Activated CD8-positive, alpha-beta T cell treated with anti-CD3 and anti-CD28 coated beads for 36 hours (primary cell): ENCODE measurements at regions not wholly inside any gene's neighbourhood (a gene's known extent, or its start where the extent isn't known, plus 50 kb on each side); places are given as distances from the start of the nearest gene placed in this dataset.

Experiments used
- ATAC-seq: fragments of 200-7000 bp; cut with Tn5 transposase; one replicate; pipeline ENCODE4 v1.10.0; 2021; ENCODE audit warnings: mild to moderate bottlenecking, moderate library complexity
- CTCF ChIA-PET: fragments of 350-600 bp; sonication (Branson Sonifier 250); formaldehyde crosslinking; loops from one replicate; lab custom pipeline; 2021; ENCODE audit warnings: antibody characterized with exemption; lab: Charles Lee
- POLR2A ChIA-PET: fragments of 350-600 bp; sonication (Branson Sonifier 250); formaldehyde crosslinking; loops from one replicate; lab custom pipeline; 2021; ENCODE audit warnings: antibody characterized with exemption; lab: Charles Lee
- DNase-seq: peaks from one replicate; pipeline ENCODE4 v3.0.0-alpha.2; 2020
- H3K27ac Mint-ChIP-seq: one replicate; pipeline ENCODE4 v1.8.0; 2021; ENCODE audit warnings: mild to moderate bottlenecking, mixed read lengths
- H3K27me3 Mint-ChIP-seq: one replicate; pipeline ENCODE4 v1.8.0; 2021; ENCODE audit warnings: mixed read lengths
- H3K36me3 Mint-ChIP-seq: one replicate; pipeline ENCODE4 v1.8.0; 2021; ENCODE audit warnings: low read depth, mixed read lengths
- H3K4me1 Mint-ChIP-seq: one replicate; pipeline ENCODE4 v1.8.0; 2021; ENCODE audit warnings: low read depth, mixed read lengths
- H3K4me3 Mint-ChIP-seq: one replicate; pipeline ENCODE4 v1.8.0; 2021; ENCODE audit warnings: mild to moderate bottlenecking, moderate library complexity, mixed read lengths
- H3K9me3 Mint-ChIP-seq: one replicate; pipeline ENCODE4 v1.8.0; 2021; ENCODE audit warnings: mixed read lengths
- CTCF ChIP-seq: fragments of 200-600 bp; IDR thresholded peaks from one replicate; pipeline ENCODE4 v1.8.0; 2022; ENCODE audit warnings: antibody characterized with exemption, mild to moderate bottlenecking
- intact Hi-C: fragments of 100-400 bp; cut with micrococcal nuclease; formaldehyde crosslinking; loops from one replicate; pipeline ENCODE4 v1.10.0; 2022

DNA sequence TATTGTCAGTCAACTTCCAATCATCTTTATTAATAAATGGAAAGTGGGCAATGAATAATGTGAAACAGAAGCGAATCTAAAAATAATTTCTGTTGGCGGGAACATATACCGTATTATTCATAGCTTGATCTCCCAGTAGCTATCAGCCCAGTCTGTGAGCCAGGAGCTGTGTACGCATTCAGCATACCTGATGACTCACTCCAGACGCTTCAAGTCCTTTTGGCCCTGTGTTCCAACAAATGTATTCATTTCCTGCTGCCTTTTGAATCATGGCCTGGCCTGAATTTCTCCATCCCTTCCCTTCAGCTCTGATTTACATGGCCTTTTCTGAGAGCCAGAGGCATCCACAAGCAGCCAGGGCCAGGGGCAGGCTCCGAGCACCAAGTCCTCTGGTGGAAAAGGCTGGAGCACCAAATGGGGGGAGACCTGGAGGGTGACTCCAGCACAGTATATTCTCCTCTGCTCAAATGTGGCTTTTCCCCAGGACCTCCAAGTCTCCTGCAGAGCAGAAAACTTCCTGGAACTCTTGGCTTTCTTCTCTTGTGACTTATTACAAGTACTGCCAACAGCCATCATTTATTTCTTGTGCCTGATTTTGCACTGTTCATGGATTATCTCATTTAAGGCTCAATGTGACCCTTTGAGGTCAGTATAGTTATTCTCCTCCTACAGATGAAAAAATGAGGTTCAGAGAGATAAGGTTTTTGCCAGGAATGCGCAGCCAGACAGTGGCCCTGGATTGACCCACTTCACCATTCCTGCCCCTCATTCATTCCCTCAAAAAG is 108.7 kb downstream of the EN1 start:
- intact Hi-C loops, result no loop called here
- no peaks in the 10 kb centered on the region for H3K4me1 Mint-ChIP-seq
- CTCF ChIA-PET, result no interaction called here
- no peak overlapping the region for H3K27ac Mint-ChIP-seq
- H3K4me3 Mint-ChIP-seq, result no peak overlapping the region
- ATAC-seq (no peak), DNase-seq (no peak)
- TF ChIP-seq CTCF, result no peak
- POLR2A ChIA-PET, result no interaction called here
- H3K27me3 Mint-ChIP-seq, result peaks cover 16% of the 10 kb centered on the region
- H3K36me3 Mint-ChIP-seq, result no peaks in the 10 kb centered on the region
- H3K9me3 Mint-ChIP-seq, result peaks cover 2% of the 10 kb centered on the region

- TF ChIP-seq CTCF, result no peak
- Mint-ChIP-seq H3K27ac (no peak overlapping the region), H3K27me3 (peaks cover 17% of the 10 kb centered on the region), H3K9me3 (peaks cover 2% of the 10 kb centered on the region), H3K4me1 (no peaks in the 10 kb centered on the region), H3K36me3 (no peaks in the 10 kb centered on the region), H3K4me3 (no peak overlapping the region)
- intact Hi-C loops, result no loop called here
- ChIA-PET CTCF (no interaction called here), POLR2A (no interaction called here)
- no peak for ATAC-seq
- no peak for DNase-seq
Measured at GRCh38 chr2:118738106-118738505, 109.3 kb downstream of the EN1 start.

DNA sequence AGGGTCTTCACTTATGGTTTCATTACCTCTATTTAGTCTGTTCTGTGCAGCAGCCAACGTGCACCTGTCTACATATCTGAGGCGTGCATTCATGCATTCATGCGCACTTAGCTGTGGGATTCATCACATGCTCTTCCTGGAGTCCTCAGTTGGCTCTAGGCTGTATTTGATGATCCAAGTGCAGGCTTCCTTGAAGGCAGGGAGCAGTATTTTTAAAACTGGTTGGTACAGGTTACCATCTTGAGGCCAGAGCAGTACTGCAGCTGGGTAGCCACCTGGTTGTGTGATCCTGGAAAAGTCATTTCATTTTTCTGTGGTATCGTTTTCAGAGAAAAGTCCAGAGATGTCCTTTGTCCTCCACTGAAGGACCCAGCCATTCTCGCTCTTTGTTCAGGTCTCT is 109.8 kb downstream of the EN1 start:
- Mint-ChIP-seq H3K9me3 (no peaks in the 10 kb centered on the region), H3K27me3 (peaks cover 17% of the 10 kb centered on the region), H3K4me3 (no peak overlapping the region), H3K27ac (no peak overlapping the region), H3K36me3 (no peaks in the 10 kb centered on the region), H3K4me1 (no peaks in the 10 kb centered on the region)
- ChIA-PET CTCF (no interaction called here), POLR2A (no interaction called here)
- no peak for ATAC-seq
- no peak for TF ChIP-seq CTCF
- intact Hi-C loops, result no loop called here
- DNase-seq, result no peak

DNA sequence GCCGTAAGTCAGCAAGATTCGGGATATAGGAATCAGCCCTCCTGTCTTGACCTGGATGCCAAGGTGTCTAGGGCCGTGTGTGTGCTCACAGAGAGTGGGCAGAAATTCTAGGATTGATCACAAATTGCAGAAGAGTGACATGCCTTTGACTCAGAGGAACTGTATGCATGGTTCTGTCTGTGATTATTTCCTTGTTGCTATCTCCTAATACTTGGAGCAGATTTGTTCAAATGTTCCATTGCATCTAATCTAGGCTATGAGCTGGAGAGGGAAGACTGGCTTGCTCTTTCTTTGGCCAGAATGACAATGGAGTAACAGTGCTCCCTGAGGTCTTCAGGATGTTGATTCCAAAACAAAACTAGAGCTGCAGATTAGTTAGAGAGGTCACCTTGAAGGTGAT is 115.0 kb downstream of the EN1 start:
- ChIA-PET CTCF (interaction anchor here (1.2 kb wide), 1 partner anchor 123 kb away, joined by 4 read pairs; no protein-coding TSS in a partner anchor), POLR2A (no interaction called here)
- Mint-ChIP-seq H3K36me3 (no peaks in the 10 kb centered on the region), H3K9me3 (no peaks in the 10 kb centered on the region), H3K27ac (no peak overlapping the region), H3K4me3 (no peak overlapping the region), H3K27me3 (peaks cover 9% of the 10 kb centered on the region), H3K4me1 (no peaks in the 10 kb centered on the region)
- DNase-seq (no peak), ATAC-seq (no peak)
- intact Hi-C loops, result no loop called here
- TF ChIP-seq CTCF, result no peak

DNA sequence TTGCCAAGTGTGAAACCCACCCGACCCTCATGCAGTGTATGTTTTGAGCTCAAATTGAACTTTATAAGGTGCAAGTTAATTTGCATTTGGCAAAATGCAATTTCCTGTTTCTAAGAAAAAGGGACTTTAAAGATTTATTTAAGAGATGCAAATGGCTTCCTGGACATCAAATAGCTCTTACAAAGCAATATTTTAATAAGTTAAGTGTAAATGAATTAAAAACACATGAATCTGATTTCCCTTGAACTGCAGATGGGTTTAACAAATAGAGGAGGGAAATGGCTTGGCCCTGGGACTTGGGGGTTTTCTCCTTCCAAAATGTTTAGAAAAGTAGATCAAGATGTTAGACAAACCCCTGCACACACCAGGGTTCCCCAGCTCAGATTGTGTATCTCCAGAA is 116.0 kb downstream of the EN1 start:
- Mint-ChIP-seq H3K27me3 (peaks cover 9% of the 10 kb centered on the region), H3K27ac (no peak overlapping the region), H3K36me3 (no peaks in the 10 kb centered on the region), H3K4me3 (no peak overlapping the region), H3K9me3 (no peaks in the 10 kb centered on the region), H3K4me1 (no peaks in the 10 kb centered on the region)
- intact Hi-C loops, result no loop called here
- ChIA-PET POLR2A (no interaction called here), CTCF (interaction anchor here (1.1 kb wide), 1 partner anchor 13 kb away, joined by 4 read pairs; no protein-coding TSS in a partner anchor)
- ATAC-seq (no peak), DNase-seq (no peak)
- TF ChIP-seq CTCF, result no peak
